WTC11 (cell line): ENCODE measurements at regions not wholly inside any gene's neighbourhood (a gene's known extent, or its start where the extent isn't known, plus 50 kb on each side); places are given as distances from the start of the nearest gene placed in this dataset.

ENCODE experiments used
- ATAC-seq: fragments of 200-7000 bp; cut with Tn5 transposase; 2 replicates; pipeline ENCODE4 v1.10.0; 2021; ENCODE audit warnings: mild to moderate bottlenecking, moderate library complexity
- CTCF ChIA-PET: fragments of 300-600 bp; sonication (Branson Sonifier 250); formaldehyde crosslinking; loops from one replicate; lab custom pipeline; 2021; ENCODE audit warnings: antibody characterized with exemption; lab: Charles Lee
- POLR2A ChIA-PET: fragments of 350-600 bp; sonication (Branson Sonifier 250); formaldehyde crosslinking; loops from one replicate; lab custom pipeline; 2021; ENCODE audit warnings: antibody characterized with exemption; lab: Charles Lee
- DNase-seq: peaks from one replicate; pipeline ENCODE4 v3.0.0; 2021; ENCODE audit warnings: low spot score
- H3K27ac Mint-ChIP-seq: 2 replicates; pipeline ENCODE4 v1.8.0; 2021; ENCODE audit warnings: mixed read lengths
- H3K27me3 Mint-ChIP-seq: 2 replicates; pipeline ENCODE4 v1.8.0; 2021; ENCODE audit warnings: low read depth, mild to moderate bottlenecking, moderate library complexity, mixed read lengths
- H3K36me3 Mint-ChIP-seq: 2 replicates; pipeline ENCODE4 v1.8.0; 2021; ENCODE audit warnings: mixed read lengths
- H3K4me1 Mint-ChIP-seq: 2 replicates; pipeline ENCODE4 v1.8.0; 2022; ENCODE audit warnings: mixed read lengths
- H3K4me3 Mint-ChIP-seq: 2 replicates; pipeline ENCODE4 v1.8.0; 2021; ENCODE audit warnings: mild to moderate bottlenecking, moderate library complexity, mixed read lengths
- H3K9me3 Mint-ChIP-seq: 2 replicates; pipeline ENCODE4 v1.8.0; 2021; ENCODE audit warnings: mixed read lengths
- ARID4B ChIP-seq: sonication (generic); formaldehyde crosslinking; IDR thresholded peaks from 2 replicates; pipeline ENCODE4 v1.8.0; 2023; ENCODE audit warnings: missing genetic modification reagents, mild to moderate bottlenecking, borderline replicate concordance
- CREB1 ChIP-seq: sonication (generic); formaldehyde crosslinking; IDR thresholded peaks from 2 replicates; pipeline ENCODE4 v1.8.0; 2023; ENCODE audit warnings: mild to moderate bottlenecking, missing genetic modification reagents
- CREM ChIP-seq: sonication (generic); formaldehyde crosslinking; IDR thresholded peaks from 2 replicates; pipeline ENCODE4 v1.8.1; 2022; ENCODE audit warnings: mild to moderate bottlenecking, missing genetic modification reagents, moderate library complexity
- CTCF ChIP-seq: fragments of 200-600 bp; IDR thresholded peaks from 2 replicates; pipeline ENCODE4 v1.8.0; 2022; ENCODE audit warnings: antibody characterized with exemption
- ELF4 ChIP-seq: sonication (generic); formaldehyde crosslinking; IDR thresholded peaks from 2 replicates; pipeline ENCODE4 v1.8.1; 2022; ENCODE audit warnings: low read depth, mild to moderate bottlenecking, moderate library complexity, missing genetic modification reagents
- EMX1 ChIP-seq: fragments of 250-450 bp; sonication (Bioruptor Pico); IDR thresholded peaks from 2 replicates; pipeline ENCODE4 v1.8.0; 2021; ENCODE audit warnings: mild to moderate bottlenecking
- FOXP1 ChIP-seq: sonication (generic); formaldehyde crosslinking; IDR thresholded peaks from 2 replicates; pipeline ENCODE4 v1.8.0; 2022; ENCODE audit warnings: missing genetic modification reagents, mild to moderate bottlenecking, moderate library complexity, borderline replicate concordance
- HMGA2 ChIP-seq: fragments of 250-450 bp; sonication (Bioruptor Pico); IDR thresholded peaks from 2 replicates; pipeline ENCODE4 v1.4.0; 2021; ENCODE audit warnings: mild to moderate bottlenecking, moderate library complexity
- NFE2L1 ChIP-seq: sonication (generic); formaldehyde crosslinking; IDR thresholded peaks from 2 replicates; pipeline ENCODE4 v1.8.1; 2023; ENCODE audit warnings: missing genetic modification reagents
- NR1H2 ChIP-seq: sonication (generic); formaldehyde crosslinking; IDR thresholded peaks from 2 replicates; pipeline ENCODE4 v1.9.0; 2021; ENCODE audit warnings: mild to moderate bottlenecking, moderate library complexity, missing genetic modification reagents
- RELA ChIP-seq: sonication (generic); formaldehyde crosslinking; IDR thresholded peaks from 2 replicates; pipeline ENCODE4 v1.8.1; 2022; ENCODE audit warnings: missing genetic modification reagents, mild to moderate bottlenecking, borderline replicate concordance
- SOX15 ChIP-seq: fragments of 250-450 bp; sonication (Bioruptor Pico); IDR thresholded peaks from 2 replicates; pipeline ENCODE4 v1.9.0; 2021; ENCODE audit warnings: mild to moderate bottlenecking
- SP1 ChIP-seq: sonication (generic); formaldehyde crosslinking; conservative IDR thresholded peaks from 2 replicates; pipeline ENCODE4 v1.8.1; 2022; ENCODE audit warnings: missing genetic modification reagents
- ZNF396 ChIP-seq: fragments of 250-450 bp; sonication (Bioruptor Pico); IDR thresholded peaks from 2 replicates; pipeline ENCODE4 v1.8.0; 2021; ENCODE audit warnings: mild to moderate bottlenecking, moderate library complexity, borderline replicate concordance
- TF ChIP-seq, protein P1 (sequence below): sonication (generic); formaldehyde crosslinking; IDR thresholded peaks from 2 replicates; pipeline ENCODE4 v1.8.1; 2022; ENCODE audit warnings: mild to moderate bottlenecking, moderate library complexity, missing genetic modification reagents
- TF ChIP-seq, protein P2 (sequence below): fragments of 250-450 bp; sonication (Bioruptor Pico); conservative IDR thresholded peaks from 2 replicates; pipeline ENCODE4 v1.9.0; 2021; ENCODE audit warnings: mild to moderate bottlenecking
- TF ChIP-seq, protein P3 (sequence below): sonication (generic); formaldehyde crosslinking; IDR thresholded peaks from 2 replicates; pipeline ENCODE4 v1.8.1; 2023; ENCODE audit warnings: mild to moderate bottlenecking, missing genetic modification reagents

GRCh38 chr7:156141941-156142340 is 329.7 kb upstream of the SHH start:
- Mint-ChIP-seq H3K27me3 (no peaks in the 10 kb centered on the region; the same call in 1 of the 2 replicates), H3K9me3 (peaks cover 63% of the 10 kb centered on the region), H3K27ac (no peak overlapping the region), H3K36me3 (peaks cover 20% of the 10 kb centered on the region), H3K4me1 (no peaks in the 10 kb centered on the region), H3K4me3 (no peak overlapping the region)
- no peak for ATAC-seq
- ChIA-PET POLR2A (interaction anchor here (0.7 kb wide), 1 partner anchor 331 kb away, joined by 3 read pairs; no protein-coding TSS in a partner anchor), CTCF (no interaction called here)
- DNase-seq, result no peak
- TF ChIP-seq NFE2L1 (no peak), ZNF396 (CRISPR knock-in tag) (no peak), CTCF (no peak), ELF4 (no peak), SOX15 (no peak), SP1 (CRISPR knock-in tag) (no peak), EMX1 (CRISPR knock-in tag) (no peak), NR1H2 (CRISPR knock-in tag) (no peak)
- TF ChIP-seq, protein P1, sequence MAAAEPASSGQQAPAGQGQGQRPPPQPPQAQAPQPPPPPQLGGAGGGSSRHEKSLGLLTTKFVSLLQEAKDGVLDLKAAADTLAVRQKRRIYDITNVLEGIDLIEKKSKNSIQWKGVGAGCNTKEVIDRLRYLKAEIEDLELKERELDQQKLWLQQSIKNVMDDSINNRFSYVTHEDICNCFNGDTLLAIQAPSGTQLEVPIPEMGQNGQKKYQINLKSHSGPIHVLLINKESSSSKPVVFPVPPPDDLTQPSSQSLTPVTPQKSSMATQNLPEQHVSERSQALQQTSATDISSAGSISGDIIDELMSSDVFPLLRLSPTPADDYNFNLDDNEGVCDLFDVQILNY (CRISPR knock-in tag), result no peak
- TF ChIP-seq, protein P2, sequence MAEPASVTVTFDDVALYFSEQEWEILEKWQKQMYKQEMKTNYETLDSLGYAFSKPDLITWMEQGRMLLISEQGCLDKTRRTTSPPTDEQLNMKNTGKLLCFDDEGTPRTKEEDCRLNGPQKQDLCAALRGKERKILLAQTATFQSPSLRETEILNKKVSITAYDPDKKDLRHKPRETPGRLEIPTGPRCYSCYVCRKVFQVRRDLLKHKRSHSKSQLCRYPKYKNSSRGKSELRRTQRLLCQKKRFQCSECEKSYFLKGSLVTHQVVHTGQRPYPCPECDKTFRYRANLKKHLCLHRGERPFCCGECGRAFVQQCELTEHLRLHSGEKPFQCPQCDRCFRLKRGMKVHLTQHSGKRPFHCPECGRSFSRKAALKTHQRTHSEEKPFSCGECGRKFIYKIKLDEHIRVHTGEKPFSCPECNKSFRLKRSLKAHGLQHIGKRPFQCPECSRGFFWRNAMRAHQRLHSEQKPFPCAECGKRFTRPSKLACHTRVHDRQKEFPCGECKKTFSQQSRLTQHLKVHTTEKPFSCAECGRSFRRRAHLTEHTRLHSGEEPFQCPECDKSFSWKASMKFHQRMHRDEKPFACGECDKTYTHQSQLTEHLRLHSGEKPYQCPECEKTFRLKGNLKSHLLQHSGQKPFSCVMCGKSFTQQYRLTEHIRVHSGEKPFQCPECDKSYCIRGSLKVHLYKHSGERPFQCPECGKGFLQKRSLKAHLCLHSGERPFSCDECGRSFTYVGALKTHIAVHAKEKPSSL (CRISPR knock-in tag), result no peak
- TF ChIP-seq, protein P3, sequence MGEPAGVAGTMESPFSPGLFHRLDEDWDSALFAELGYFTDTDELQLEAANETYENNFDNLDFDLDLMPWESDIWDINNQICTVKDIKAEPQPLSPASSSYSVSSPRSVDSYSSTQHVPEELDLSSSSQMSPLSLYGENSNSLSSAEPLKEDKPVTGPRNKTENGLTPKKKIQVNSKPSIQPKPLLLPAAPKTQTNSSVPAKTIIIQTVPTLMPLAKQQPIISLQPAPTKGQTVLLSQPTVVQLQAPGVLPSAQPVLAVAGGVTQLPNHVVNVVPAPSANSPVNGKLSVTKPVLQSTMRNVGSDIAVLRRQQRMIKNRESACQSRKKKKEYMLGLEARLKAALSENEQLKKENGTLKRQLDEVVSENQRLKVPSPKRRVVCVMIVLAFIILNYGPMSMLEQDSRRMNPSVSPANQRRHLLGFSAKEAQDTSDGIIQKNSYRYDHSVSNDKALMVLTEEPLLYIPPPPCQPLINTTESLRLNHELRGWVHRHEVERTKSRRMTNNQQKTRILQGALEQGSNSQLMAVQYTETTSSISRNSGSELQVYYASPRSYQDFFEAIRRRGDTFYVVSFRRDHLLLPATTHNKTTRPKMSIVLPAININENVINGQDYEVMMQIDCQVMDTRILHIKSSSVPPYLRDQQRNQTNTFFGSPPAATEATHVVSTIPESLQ (CRISPR knock-in tag), result no peak

GRCh38 chr7:156140896-156141295 is 328.6 kb upstream of the SHH start:
- TF ChIP-seq CREM (no peak), FOXP1 (CRISPR knock-in tag) (no peak), ZNF396 (CRISPR knock-in tag) (no peak), HMGA2 (CRISPR knock-in tag) (no peak), RELA (CRISPR knock-in tag) (no peak), CREB1 (CRISPR knock-in tag) (no peak), ARID4B (CRISPR knock-in tag) (no peak)
- TF ChIP-seq, all 79 proteins: peak for 0
- no peak for ATAC-seq
- ChIA-PET CTCF (no interaction called here), POLR2A (interaction anchor here (0.5 kb wide), 1 partner anchor 407 kb away, joined by 7 read pairs; no protein-coding TSS in a partner anchor)
- Mint-ChIP-seq H3K4me1 (no peaks in the 10 kb centered on the region), H3K9me3 (peaks cover 65% of the 10 kb centered on the region), H3K27ac (no peak overlapping the region), H3K4me3 (no peak overlapping the region), H3K27me3 (no peaks in the 10 kb centered on the region; the same call in 1 of the 2 replicates), H3K36me3 (peaks cover 30% of the 10 kb centered on the region)
- no peak for DNase-seq
